ENCODE measurements at regions not wholly inside any gene's neighbourhood (a gene's known extent, or its start where the extent isn't known, plus 50 kb on each side); places are given as distances from the start of the nearest gene placed in this dataset.

GRCh38 chr1:37125295-37125694, 91.0 kb upstream of the GRIK3 start:
- H3K4me3 ChIP-seq (ENCODE audit: low read depth, low read length): no peak overlapping the region
- DNase-seq (ENCODE audit: low read depth): no peak
- TF ChIP-seq CTCF (conservative IDR thresholded peaks at IDR 0.05; ENCODE audit: low read depth, low read length): no peak

GRCh38 chr1:37127254-37127748, 93.0 kb upstream of the GRIK3 start:
- H3K4me3 ChIP-seq (ENCODE audit: low read depth, low read length): no peak overlapping the region
- no peak for DNase-seq (ENCODE audit: low read depth)
- TF ChIP-seq CTCF (conservative IDR thresholded peaks at IDR 0.05; ENCODE audit: low read depth, low read length): no peak

GRCh38 chr1:37128091-37128490, 93.8 kb upstream of the GRIK3 start:
- no peak overlapping the region for H3K4me3 ChIP-seq (ENCODE audit: low read depth, low read length)
- no peak for DNase-seq (ENCODE audit: low read depth)
- TF ChIP-seq CTCF (conservative IDR thresholded peaks at IDR 0.05; ENCODE audit: low read depth, low read length): no peak

- no peak overlapping the region for H3K4me3 ChIP-seq (ENCODE audit: low read depth, low read length)
- no peak for DNase-seq (ENCODE audit: low read depth)
- no peak for TF ChIP-seq CTCF (conservative IDR thresholded peaks at IDR 0.05; ENCODE audit: low read depth, low read length)
Measured at GRCh38 chr1:37130221-37130948, 96.1 kb upstream of the GRIK3 start.

GRCh38 chr1:37131281-37131680, 97.0 kb upstream of the GRIK3 start:
- H3K4me3 ChIP-seq (ENCODE audit: low read depth, low read length): no peak overlapping the region
- no peak for DNase-seq (ENCODE audit: low read depth)
- no peak for TF ChIP-seq CTCF (conservative IDR thresholded peaks at IDR 0.05; ENCODE audit: low read depth, low read length)

- no peak for TF ChIP-seq CTCF (conservative IDR thresholded peaks at IDR 0.05; ENCODE audit: low read depth, low read length)
- H3K4me3 ChIP-seq (ENCODE audit: low read depth, low read length): no peak overlapping the region
- DNase-seq (ENCODE audit: low read depth): no peak
Measured at GRCh38 chr1:37133276-37134145, 99.2 kb upstream of the GRIK3 start.
